KMS-11 (cell line): ENCODE measurements at regions not wholly inside any gene's neighbourhood (a gene's known extent, or its start where the extent isn't known, plus 50 kb on each side); places are given as distances from the start of the nearest gene placed in this dataset.

Source experiments
- H2AFZ ChIP-seq: fragments of 200-600 bp; sonication (generic); 2 replicates; pipeline ENCODE4 v1.6.1; 2016; ENCODE audit warnings: antibody characterized with exemption, mixed run types, low read depth
- H3K27ac ChIP-seq: fragments of 200-600 bp; sonication (generic); 2 replicates; pipeline ENCODE4 v1.6.1; 2016; ENCODE audit warnings: mild to moderate bottlenecking, mixed run types
- H3K27me3 ChIP-seq: fragments of 200-600 bp; sonication (generic); 2 replicates; pipeline ENCODE4 v1.6.1; 2017; ENCODE audit warnings: mild to moderate bottlenecking, low read depth, mixed run types, moderate library complexity; ENCODE audit not compliant: insufficient read depth
- H3K36me3 ChIP-seq: fragments of 200-600 bp; sonication (generic); 2 replicates; pipeline ENCODE4 v1.6.1; 2017; ENCODE audit warnings: mild to moderate bottlenecking, mixed run types; ENCODE audit not compliant: insufficient read depth
- H3K4me1 ChIP-seq: fragments of 200-600 bp; sonication (generic); 2 replicates; pipeline ENCODE4 v1.6.1; 2016; ENCODE audit warnings: mild to moderate bottlenecking, low read depth, mixed run types; ENCODE audit not compliant: poor library complexity, severe bottlenecking
- H3K4me2 ChIP-seq: fragments of 200-600 bp; sonication (generic); 2 replicates; pipeline ENCODE4 v1.7.0; 2016; ENCODE audit warnings: mild to moderate bottlenecking, mixed run types
- H3K4me3 ChIP-seq: fragments of 200-600 bp; sonication (generic); IDR thresholded peaks from 2 replicates; pipeline ENCODE4 v1.6.1; 2017; ENCODE audit warnings: low read depth, low read length, mixed read lengths; ENCODE audit not compliant: insufficient read depth
- H3K79me2 ChIP-seq: fragments of 200-600 bp; sonication (generic); 2 replicates; pipeline ENCODE4 v1.6.1; 2016; ENCODE audit warnings: low read depth, mixed run types; ENCODE audit not compliant: insufficient read depth
- H3K9ac ChIP-seq: fragments of 200-600 bp; sonication (generic); 2 replicates; pipeline ENCODE4 v1.6.1; 2016; ENCODE audit warnings: mild to moderate bottlenecking, mixed run types
- H4K20me1 ChIP-seq: fragments of 200-600 bp; sonication (generic); 2 replicates; pipeline ENCODE4 v1.6.1; 2016; ENCODE audit warnings: mild to moderate bottlenecking, mixed run types; ENCODE audit not compliant: insufficient read depth
- CTCF ChIP-seq: fragments of 200-600 bp; sonication (generic); conservative IDR thresholded peaks from 2 replicates; pipeline ENCODE4 v1.6.1; 2017; ENCODE audit warnings: low read depth, mild to moderate bottlenecking, antibody characterized with exemption, low read length, moderate library complexity, mixed read lengths

GRCh38 chr6:40695750-40696415 is 108.7 kb upstream of the LRFN2 start:
- H2AFZ ChIP-seq, result no peak overlapping the region
- H3K4me2 ChIP-seq, result no peak overlapping the region
- no peak overlapping the region for H3K9ac ChIP-seq

GRCh38 chr6:40695114-40695513 is 108.0 kb upstream of the LRFN2 start:
- Histone ChIP-seq H2AFZ (no peak overlapping the region), H3K27ac (no peak overlapping the region), H4K20me1 (no peaks in the 10 kb centered on the region), H3K9ac (no peak overlapping the region), H3K4me1 (no peaks in the 10 kb centered on the region), H3K27me3 (no peaks in the 10 kb centered on the region), H3K4me2 (no peak overlapping the region), H3K4me3 (no peak overlapping the region), H3K79me2 (no peaks in the 10 kb centered on the region), H3K36me3 (no peaks in the 10 kb centered on the region)
- no peak for TF ChIP-seq CTCF

More at GRCh38 chr6:40695750-40696415, 108.7 kb upstream of the LRFN2 start:
- Histone ChIP-seq H3K27me3 (no peaks in the 10 kb centered on the region), H3K36me3 (no peaks in the 10 kb centered on the region), H3K27ac (no peak overlapping the region), H3K4me1 (no peaks in the 10 kb centered on the region), H4K20me1 (no peaks in the 10 kb centered on the region), H3K4me3 (no peak overlapping the region), H3K79me2 (no peaks in the 10 kb centered on the region)
- TF ChIP-seq CTCF, result no peak

GRCh38 chr6:40693768-40694167 is 106.6 kb upstream of the LRFN2 start:
- H3K36me3 ChIP-seq, result no peaks in the 10 kb centered on the region
- H3K4me2 ChIP-seq, result no peak overlapping the region
- no peak overlapping the region for H2AFZ ChIP-seq
- TF ChIP-seq CTCF, result no peak
- no peaks in the 10 kb centered on the region for H3K4me1 ChIP-seq
- no peaks in the 10 kb centered on the region for H4K20me1 ChIP-seq
- no peak overlapping the region for H3K9ac ChIP-seq
- no peaks in the 10 kb centered on the region for H3K27me3 ChIP-seq
- H3K79me2 ChIP-seq, result no peaks in the 10 kb centered on the region
- H3K4me3 ChIP-seq, result no peak overlapping the region
- no peak overlapping the region for H3K27ac ChIP-seq

- Histone ChIP-seq H3K79me2 (no peaks in the 10 kb centered on the region), H3K9ac (no peak overlapping the region), H2AFZ (no peak overlapping the region), H3K4me2 (no peak overlapping the region), H3K36me3 (no peaks in the 10 kb centered on the region), H4K20me1 (no peaks in the 10 kb centered on the region), H3K4me1 (no peaks in the 10 kb centered on the region), H3K4me3 (no peak overlapping the region), H3K27ac (no peak overlapping the region), H3K27me3 (no peaks in the 10 kb centered on the region)
- no peak for TF ChIP-seq CTCF
Measured at GRCh38 chr6:40692337-40692736, 105.2 kb upstream of the LRFN2 start.
